Heart left ventricle (tissue), 13 donors: ENCODE measurements at regions not wholly inside any gene's neighbourhood (a gene's known extent, or its start where the extent isn't known, plus 50 kb on each side); places are given as distances from the start of the nearest gene placed in this dataset.

Experiments used
- POLR2A ChIP-seq, 2 donors: fragments of 450-650 bp; IDR thresholded peaks; one replicate each; pipeline ENCODE4 v1.6.1; 2017; ENCODE audit warnings: antibody characterized with exemption in 2 of 2, mild to moderate bottlenecking in 2 of 2, moderate library complexity in 2 of 2
- TF ChIP-seq, protein P1 (sequence below), 12 donors: fragments of 200-600 bp; sonication (generic) in 4 of 12; IDR thresholded peaks; one replicate each; pipeline versions ENCODE4 v1.5.0 to v1.8.0; 2018 to 2022; ENCODE audit warnings: antibody characterized with exemption in 12 of 12, mild to moderate bottlenecking in 5 of 12
- donor health status: ischemic (EF 13 %, LVEDD 7.1; RV severe dilation, severe dysfunction).
- donor health status: DM: no; HTN: yes; CAD: no.
- donor health status: DM: no; HTN: no; CAD: no.
- donor health status: ischemic (EF 25% LVEDD 6.9; RV normal size, moderate dysfunction).
- donor health status: ischemic (EF 25% LVEDD 5.7; RV mildly dilated, moderate dysfunction).
- donor health status: ischemic (EF 35%, LVEDD 5.7; RV mildly dilated, moderate dysfunction).
- donor health status: nonischemic (EF 11% LVEDD 7.7; RV severe dilation, severe dysfunction).
- donor health status: DM: yes; HTN: yes; CAD: no.
- donor health status: PGD.
- donor health status: ischemic (EF 29% LVEDD 5.4; RV normal size, mild dysfunction).
- donor health status: nonischemic (EF 23%, LVEDD 6.1; RV moderate dilation, normal function).

- TF ChIP-seq, protein P1, sequence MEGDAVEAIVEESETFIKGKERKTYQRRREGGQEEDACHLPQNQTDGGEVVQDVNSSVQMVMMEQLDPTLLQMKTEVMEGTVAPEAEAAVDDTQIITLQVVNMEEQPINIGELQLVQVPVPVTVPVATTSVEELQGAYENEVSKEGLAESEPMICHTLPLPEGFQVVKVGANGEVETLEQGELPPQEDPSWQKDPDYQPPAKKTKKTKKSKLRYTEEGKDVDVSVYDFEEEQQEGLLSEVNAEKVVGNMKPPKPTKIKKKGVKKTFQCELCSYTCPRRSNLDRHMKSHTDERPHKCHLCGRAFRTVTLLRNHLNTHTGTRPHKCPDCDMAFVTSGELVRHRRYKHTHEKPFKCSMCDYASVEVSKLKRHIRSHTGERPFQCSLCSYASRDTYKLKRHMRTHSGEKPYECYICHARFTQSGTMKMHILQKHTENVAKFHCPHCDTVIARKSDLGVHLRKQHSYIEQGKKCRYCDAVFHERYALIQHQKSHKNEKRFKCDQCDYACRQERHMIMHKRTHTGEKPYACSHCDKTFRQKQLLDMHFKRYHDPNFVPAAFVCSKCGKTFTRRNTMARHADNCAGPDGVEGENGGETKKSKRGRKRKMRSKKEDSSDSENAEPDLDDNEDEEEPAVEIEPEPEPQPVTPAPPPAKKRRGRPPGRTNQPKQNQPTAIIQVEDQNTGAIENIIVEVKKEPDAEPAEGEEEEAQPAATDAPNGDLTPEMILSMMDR (IDR thresholded peaks at IDR 0.05) = no peak
- no peak for TF ChIP-seq POLR2A (IDR thresholded peaks at IDR 0.05)
These were observed 113.4 kb downstream of the FAM50B start for GRCh38 chr6:3962291-3963280.
